ENCODE measurements at regions not wholly inside any gene's neighbourhood (a gene's known extent, or its start where the extent isn't known, plus 50 kb on each side); places are given as distances from the start of the nearest gene placed in this dataset.

DNA sequence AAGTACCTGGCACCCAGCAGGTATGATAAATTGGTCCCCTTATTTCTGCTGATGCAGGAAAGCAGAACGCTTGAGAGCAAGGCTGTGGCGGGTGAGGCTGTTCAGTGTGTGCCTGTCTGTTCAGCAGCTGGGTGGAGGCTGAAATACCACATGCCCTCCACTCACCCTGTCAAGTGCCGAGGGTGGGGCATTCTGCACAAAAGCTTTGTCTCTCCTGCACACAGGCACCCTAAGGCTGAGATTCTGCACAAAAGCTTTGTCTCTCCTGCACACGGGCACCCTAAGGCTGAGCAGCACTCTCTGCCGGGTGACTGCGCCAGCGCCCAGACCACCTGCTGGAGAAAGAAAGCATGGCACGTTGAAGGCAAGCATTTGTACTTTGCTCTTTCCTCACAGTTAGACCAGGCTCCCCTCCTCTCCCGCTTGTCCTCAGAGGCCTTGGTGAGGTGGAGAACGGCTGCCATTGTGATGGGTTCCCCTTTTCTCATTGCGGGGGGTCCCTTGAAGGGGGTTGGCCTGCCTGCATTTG is 97.5 kb downstream of the BDH1 start (continued):
- TF ChIP-seq, protein P1, sequence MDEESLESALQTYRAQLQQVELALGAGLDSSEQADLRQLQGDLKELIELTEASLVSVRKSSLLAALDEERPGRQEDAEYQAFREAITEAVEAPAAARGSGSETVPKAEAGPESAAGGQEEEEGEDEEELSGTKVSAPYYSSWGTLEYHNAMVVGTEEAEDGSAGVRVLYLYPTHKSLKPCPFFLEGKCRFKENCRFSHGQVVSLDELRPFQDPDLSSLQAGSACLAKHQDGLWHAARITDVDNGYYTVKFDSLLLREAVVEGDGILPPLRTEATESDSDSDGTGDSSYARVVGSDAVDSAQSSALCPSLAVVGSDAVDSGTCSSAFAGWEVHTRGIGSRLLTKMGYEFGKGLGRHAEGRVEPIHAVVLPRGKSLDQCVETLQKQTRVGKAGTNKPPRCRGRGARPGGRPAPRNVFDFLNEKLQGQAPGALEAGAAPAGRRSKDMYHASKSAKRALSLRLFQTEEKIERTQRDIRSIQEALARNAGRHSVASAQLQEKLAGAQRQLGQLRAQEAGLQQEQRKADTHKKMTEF (CRISPR knock-in tag; IDR thresholded peaks at IDR 0.05), result 0 out of 2 replicates have a peak, but pooled peaks have one; percentile 30
- TF ChIP-seq GATAD2A (CRISPR knock-in tag; IDR thresholded peaks at IDR 0.05), result peak; percentile 61; the same call in 1 of the 2 replicates
- TF ChIP-seq HDAC1 (CRISPR knock-in tag; IDR thresholded peaks at IDR 0.05), result 0 out of 2 replicates have a peak, but pooled peaks have one; percentile 47
- peak; percentile 54; the same call in 1 of the 2 replicates for TF ChIP-seq ZFY (CRISPR knock-in tag; IDR thresholded peaks at IDR 0.05)
- peak; percentile 22; the same call in 1 of the 2 replicates for TF ChIP-seq ZMYM3 (CRISPR knock-in tag; IDR thresholded peaks at IDR 0.05)
- peak; percentile 75 for TF ChIP-seq ZNF687 (CRISPR knock-in tag; IDR thresholded peaks at IDR 0.05)
- TF ChIP-seq YEATS4 (CRISPR knock-in tag; IDR thresholded peaks at IDR 0.05; ENCODE audit: borderline replicate concordance), result 0 out of 2 replicates have a peak, but pooled peaks have one; percentile 32
- no peak for TF ChIP-seq TCF7L2 (IDR thresholded peaks at IDR 0.05; ENCODE audit: low read depth, low read length)
- TF ChIP-seq ZNF556 (CRISPR knock-in tag; IDR thresholded peaks at IDR 0.05; ENCODE audit: borderline replicate concordance), result no peak
- peak; percentile 67; the same call in 1 of the 2 replicates for TF ChIP-seq ZNF839 (CRISPR knock-in tag; IDR thresholded peaks at IDR 0.05; ENCODE audit: borderline replicate concordance)
- peak; percentile 52; the same call in 1 of the 2 replicates for TF ChIP-seq HOXA3 (CRISPR knock-in tag; IDR thresholded peaks at IDR 0.05)
- TF ChIP-seq SOX6 (IDR thresholded peaks at IDR 0.05), result no peak
- TF ChIP-seq SOX6 (CRISPR knock-in tag; IDR thresholded peaks at IDR 0.05), result peak; percentile 30; the same call in 1 of the 2 replicates
- peak; percentile 52; the same call in 1 of the 2 replicates for TF ChIP-seq HNRNPL (IDR thresholded peaks at IDR 0.05; ENCODE audit: low read depth, low read length)
- TF ChIP-seq THAP9 (CRISPR knock-in tag; IDR thresholded peaks at IDR 0.05; ENCODE audit: borderline replicate concordance), result 0 out of 2 replicates have a peak, but pooled peaks have one; percentile 12
- TF ChIP-seq STAG1 (CRISPR knock-in tag; IDR thresholded peaks at IDR 0.05), result peak; percentile 68
- TF ChIP-seq ZNF746 (CRISPR knock-in tag; IDR thresholded peaks at IDR 0.05), result no peak
- TF ChIP-seq YEATS2 (CRISPR knock-in tag; IDR thresholded peaks at IDR 0.05; ENCODE audit: borderline replicate concordance), result no peak
- no peak for TF ChIP-seq ISX (CRISPR knock-in tag; conservative IDR thresholded peaks at IDR 0.05)
- peak; percentile 25; the same call in 1 of the 2 replicates for TF ChIP-seq MIER3 (CRISPR knock-in tag; IDR thresholded peaks at IDR 0.05; ENCODE audit: borderline replicate concordance)
- TF ChIP-seq, protein P2, sequence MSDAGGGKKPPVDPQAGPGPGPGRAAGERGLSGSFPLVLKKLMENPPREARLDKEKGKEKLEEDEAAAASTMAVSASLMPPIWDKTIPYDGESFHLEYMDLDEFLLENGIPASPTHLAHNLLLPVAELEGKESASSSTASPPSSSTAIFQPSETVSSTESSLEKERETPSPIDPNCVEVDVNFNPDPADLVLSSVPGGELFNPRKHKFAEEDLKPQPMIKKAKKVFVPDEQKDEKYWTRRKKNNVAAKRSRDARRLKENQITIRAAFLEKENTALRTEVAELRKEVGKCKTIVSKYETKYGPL (CRISPR knock-in tag; IDR thresholded peaks at IDR 0.05), result no peak
- peak; percentile 94 for TF ChIP-seq HNF4A (CRISPR knock-in tag; IDR thresholded peaks at IDR 0.05)
- peak; percentile 31; the same call in 1 of the 2 replicates for TF ChIP-seq NCOR1 (IDR thresholded peaks at IDR 0.05; ENCODE audit: borderline replicate concordance, low read length)

All from HepG2 (cell line).